ENCODE measurements at regions not wholly inside any gene's neighbourhood (a gene's known extent, or its start where the extent isn't known, plus 50 kb on each side); places are given as distances from the start of the nearest gene placed in this dataset.

GRCh38 chr12:14273913-14274311, 91.6 kb upstream of the ATF7IP start:
- DNase-seq (ENCODE audit: low spot score) (no peak), ATAC-seq (no peak)

- DNase-seq (ENCODE audit: low spot score) = no peak
- ATAC-seq = no peak
These were observed 90.4 kb upstream of the ATF7IP start for GRCh38 chr12:14275111-14275510.

GRCh38 chr12:14275886-14276285, 89.6 kb upstream of the ATF7IP start:
- no peak for ATAC-seq

GRCh38 chr12:14278294-14278953, 87.1 kb upstream of the ATF7IP start:
- ATAC-seq (no peak), DNase-seq (ENCODE audit: low spot score) (no peak)

More at GRCh38 chr12:14275886-14276285, 89.6 kb upstream of the ATF7IP start:
- no peak for DNase-seq (ENCODE audit: low spot score)

GRCh38 chr12:14279845-14280244, 85.6 kb upstream of the ATF7IP start:
- DNase-seq (ENCODE audit: low spot score) = no peak
- ATAC-seq = no peak

GRCh38 chr12:14280921-14281320, 84.6 kb upstream of the ATF7IP start:
- ATAC-seq = no peak

GRCh38 chr12:14281539-14281938, 83.9 kb upstream of the ATF7IP start:
- no peak for ATAC-seq
- no peak for DNase-seq (ENCODE audit: low spot score)

More at GRCh38 chr12:14280921-14281320, 84.6 kb upstream of the ATF7IP start:
- no peak for DNase-seq (ENCODE audit: low spot score)

- no peak for ATAC-seq
These were observed 81.9 kb upstream of the ATF7IP start for GRCh38 chr12:14283489-14284144.

GRCh38 chr12:14284184-14284722, 81.2 kb upstream of the ATF7IP start:
- DNase-seq (ENCODE audit: low spot score) = no peak
- ATAC-seq = peak; percentile 53

More at GRCh38 chr12:14283489-14284144, 81.9 kb upstream of the ATF7IP start:
- DNase-seq (ENCODE audit: low spot score) = no peak

GRCh38 chr12:14289601-14290000, 75.9 kb upstream of the ATF7IP start:
- ATAC-seq (no peak), DNase-seq (ENCODE audit: low spot score) (no peak)

- DNase-seq (ENCODE audit: low spot score) = no peak
- no peak for ATAC-seq
These were observed 74.5 kb upstream of the ATF7IP start for GRCh38 chr12:14290951-14291350.

- DNase-seq (ENCODE audit: low spot score) (no peak), ATAC-seq (no peak)
These were observed 61.8 kb upstream of the ATF7IP start for GRCh38 chr12:14303661-14304155.

GRCh38 chr12:14307004-14307403, 58.5 kb upstream of the ATF7IP start:
- ATAC-seq = no peak
- DNase-seq (ENCODE audit: low spot score) = no peak

- DNase-seq (ENCODE audit: low spot score) (no peak), ATAC-seq (no peak)
These were observed 57.0 kb upstream of the ATF7IP start for GRCh38 chr12:14308516-14308915.

- no peak for DNase-seq (ENCODE audit: low spot score)
- ATAC-seq = no peak
These were observed 54.6 kb upstream of the ATF7IP start for GRCh38 chr12:14310866-14311265.

GRCh38 chr12:14313379-14314138, 51.9 kb upstream of the ATF7IP start:
- ATAC-seq (no peak), DNase-seq (ENCODE audit: low spot score) (no peak)

- no peak for ATAC-seq
- DNase-seq (ENCODE audit: low spot score) = no peak
These were observed 50.7 kb upstream of the ATF7IP start for GRCh38 chr12:14314801-14315200.

GRCh38 chr12:14315501-14315900, 50.0 kb upstream of the ATF7IP start:
- no peak for DNase-seq (ENCODE audit: low spot score)
- no peak for ATAC-seq
